ENCODE measurements at regions not wholly inside any gene's neighbourhood (a gene's known extent, or its start where the extent isn't known, plus 50 kb on each side); places are given as distances from the start of the nearest gene placed in this dataset.

DNA sequence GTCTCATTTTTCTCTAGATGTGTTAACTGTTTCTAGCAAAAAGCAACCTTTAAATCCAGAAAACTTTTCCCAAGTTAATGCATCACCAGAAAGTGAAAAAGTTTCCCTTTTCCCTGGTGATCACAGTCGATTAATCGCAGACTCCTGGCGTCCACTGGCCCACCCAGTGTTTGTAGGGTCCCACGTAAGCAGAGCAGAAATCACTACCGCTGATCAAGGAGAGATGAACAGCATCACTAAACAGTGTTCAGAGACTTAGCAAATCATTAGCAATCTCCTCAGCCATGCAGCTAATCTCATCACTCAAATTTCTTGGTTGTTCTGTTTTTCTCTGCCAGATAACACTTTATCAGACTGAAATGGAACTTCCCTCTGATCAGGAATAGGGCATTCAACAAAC lies 184.2 kb downstream of the EFNB2 start:
- no peak for TF ChIP-seq CTCF (IDR thresholded peaks at IDR 0.05; ENCODE audit: control extremely low read depth in 1 of 3, insufficient read depth in 1 of 3, low read depth in 1 of 3, low read length in 3 of 3)
- no peak for TF ChIP-seq CHD1 (IDR thresholded peaks at IDR 0.05; ENCODE audit: low read depth, low read length)
